Hematopoietic multipotent progenitor cell treated with erythropoietin and hydrocortisone succinate and interleukin-3 and kit ligand, for 6 days (in vitro differentiated cells): ENCODE measurements at regions not wholly inside any gene's neighbourhood (a gene's known extent, or its start where the extent isn't known, plus 50 kb on each side); places are given as distances from the start of the nearest gene placed in this dataset.
A peak's percentile ranks its signal among the peaks of the same experiment; 100 is the strongest.

Experiments
- DNase-seq: peaks from one replicate; pipeline ENCODE4 v3.0.0-alpha.2; 2015

GRCh38 chr16:80065541-80065940 is 465.0 kb upstream of the MAF start:
- no peak for DNase-seq

- no peak for DNase-seq
Observed at GRCh38 chr16:80063713-80064069, 463.2 kb upstream of the MAF start.

- no peak for DNase-seq
Observed at GRCh38 chr16:80063031-80063712, 462.6 kb upstream of the MAF start.

GRCh38 chr16:80062361-80063030 is 462.0 kb upstream of the MAF start:
- DNase-seq = no peak

GRCh38 chr16:80060470-80060869 is 459.9 kb upstream of the MAF start:
- DNase-seq = no peak

GRCh38 chr16:80059836-80060235 is 459.3 kb upstream of the MAF start:
- DNase-seq = no peak

GRCh38 chr16:80058214-80058613 is 457.7 kb upstream of the MAF start:
- no peak for DNase-seq

GRCh38 chr16:80056324-80056723 is 455.8 kb upstream of the MAF start:
- no peak for DNase-seq

GRCh38 chr16:80055831-80056230 is 455.3 kb upstream of the MAF start:
- DNase-seq = no peak

- DNase-seq = no peak
Observed at GRCh38 chr16:80054647-80055046, 454.1 kb upstream of the MAF start.

- DNase-seq = no peak
Observed at GRCh38 chr16:80051040-80051439, 450.5 kb upstream of the MAF start.

GRCh38 chr16:80048250-80048649 is 447.7 kb upstream of the MAF start:
- no peak for DNase-seq

- DNase-seq = no peak
Observed at GRCh38 chr16:80047842-80048241, 447.3 kb upstream of the MAF start.

GRCh38 chr16:80046848-80047247 is 446.3 kb upstream of the MAF start:
- DNase-seq = peak; percentile 21

- DNase-seq = no peak
Observed at GRCh38 chr16:80046261-80046660, 445.7 kb upstream of the MAF start.

- no peak for DNase-seq
Observed at GRCh38 chr16:80045861-80046260, 445.3 kb upstream of the MAF start.

GRCh38 chr16:80041410-80041809 is 440.9 kb upstream of the MAF start:
- DNase-seq = no peak

- no peak for DNase-seq
Observed at GRCh38 chr16:80040814-80041213, 440.3 kb upstream of the MAF start.

- no peak for DNase-seq
Observed at GRCh38 chr16:80040413-80040812, 439.9 kb upstream of the MAF start.

GRCh38 chr16:80039777-80040176 is 439.2 kb upstream of the MAF start:
- no peak for DNase-seq

GRCh38 chr16:80038566-80038965 is 438.0 kb upstream of the MAF start:
- no peak for DNase-seq

GRCh38 chr16:80034948-80035663 is 434.6 kb upstream of the MAF start:
- DNase-seq = no peak

- no peak for DNase-seq
Observed at GRCh38 chr16:80034469-80034826, 433.9 kb upstream of the MAF start.

- no peak for DNase-seq
Observed at GRCh38 chr16:80033783-80034468, 433.4 kb upstream of the MAF start.
